ENCODE measurements at regions not wholly inside any gene's neighbourhood (a gene's known extent, or its start where the extent isn't known, plus 50 kb on each side); places are given as distances from the start of the nearest gene placed in this dataset.

DNA sequence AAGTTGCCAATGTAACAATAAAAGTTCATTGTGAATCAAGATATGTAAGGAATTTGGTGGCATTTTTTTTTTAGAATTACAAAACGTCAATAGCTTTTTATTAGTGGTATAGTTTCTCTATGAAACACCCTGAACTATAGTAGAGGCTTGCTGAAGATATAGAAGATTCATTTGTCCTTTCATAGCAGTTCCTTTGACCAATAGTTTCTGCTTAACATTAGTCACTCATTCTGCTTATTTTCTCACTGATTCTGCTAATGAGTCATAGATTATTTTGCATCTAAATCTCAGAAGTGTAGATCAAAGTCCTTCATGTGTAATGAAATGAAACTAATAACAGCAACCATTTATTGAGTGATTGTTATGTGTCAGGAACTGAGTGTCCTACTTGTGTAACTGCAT lies 205.0 kb upstream of the TET2 start:
- dilution Hi-C loops (cut with MboI; ENCODE audit: extremely low pct_ligation_motif_present, low sequenced_read_pairs) (no loop called here), intact Hi-C loops (cut with micrococcal nuclease) (no loop called here)
- H3K4me3 ChIP-seq (replicated peaks in 1 of 3; ENCODE audit: insufficient read depth in 1 of 3, low read depth in 1 of 3, low read length in 3 of 3): no peak overlapping the region
- no peak for TF ChIP-seq JUN (IDR thresholded peaks at IDR 0.05; ENCODE audit: borderline replicate concordance, insufficient read depth, insufficient read length, low read depth)
- no peak for TF ChIP-seq FOS (IDR thresholded peaks at IDR 0.05; ENCODE audit: borderline replicate concordance, insufficient read depth, low read length)
- FAIRE-seq: no peak
- no TSS peak for BruUV-seq (replicated peaks)
- H3K9ac ChIP-seq (replicated peaks; ENCODE audit: extremely low read depth, insufficient read depth, low read length): no peak overlapping the region
- ChIA-PET POLR2A (no interaction called here), CTCF (no interaction called here)
- H2AFZ ChIP-seq (ENCODE audit: low read depth, low read length): no peak overlapping the region
- H3K79me2 ChIP-seq (ENCODE audit: control insufficient read depth, insufficient read depth, low read length): no peaks in the 10 kb centered on the region
- H4K20me1 ChIP-seq (replicated peaks; ENCODE audit: control insufficient read depth, extremely low read depth, insufficient read depth, low read length): no peaks in the 10 kb centered on the region
- no peaks in the 10 kb centered on the region for H3K9me3 ChIP-seq (replicated peaks; ENCODE audit: control insufficient read depth, insufficient read depth, low read length)
- no peak for DNase-seq (ENCODE audit: low read depth, low spot score)
- H3K27me3 ChIP-seq (ENCODE audit: control insufficient read depth in 2 of 2, insufficient read depth in 2 of 2, low read length in 2 of 2): no peaks in the 10 kb centered on the region
- H3K27ac ChIP-seq (ENCODE audit: insufficient read depth, low read depth, low read length): no peak overlapping the region
- H3K36me3 ChIP-seq (ENCODE audit: control insufficient read depth in 2 of 2, extremely low read depth in 1 of 2, insufficient read depth in 2 of 2, low read length in 2 of 2): no peaks in the 10 kb centered on the region
- no peak overlapping the region for H3K4me2 ChIP-seq (ENCODE audit: insufficient read depth, low read length)
- no peaks in the 10 kb centered on the region for H3K4me1 ChIP-seq (ENCODE audit: control insufficient read depth, extremely low read depth, insufficient read depth, low read length)
- H3K9me1 ChIP-seq (replicated peaks; ENCODE audit: control insufficient read depth, extremely low read depth, insufficient read depth, low read length): no peaks in the 10 kb centered on the region

GRCh38 chr4:104942990-104943743 lies 203.5 kb upstream of the TET2 start:
- FAIRE-seq: no peak
- no peak for DNase-seq (ENCODE audit: low read depth, low spot score)
- dilution Hi-C loops (cut with MboI; ENCODE audit: extremely low pct_ligation_motif_present, low sequenced_read_pairs): no loop called here
- Histone ChIP-seq H3K9me1 (replicated peaks; ENCODE audit: control insufficient read depth, extremely low read depth, insufficient read depth, low read length) (no peaks in the 10 kb centered on the region), H3K9me3 (replicated peaks; ENCODE audit: control insufficient read depth, insufficient read depth, low read length) (no peaks in the 10 kb centered on the region), H3K27me3 (ENCODE audit: control insufficient read depth in 2 of 2, insufficient read depth in 2 of 2, low read length in 2 of 2) (no peaks in the 10 kb centered on the region), H3K4me2 (ENCODE audit: insufficient read depth, low read length) (no peak overlapping the region), H3K9ac (replicated peaks; ENCODE audit: extremely low read depth, insufficient read depth, low read length) (no peak overlapping the region), H3K4me1 (ENCODE audit: control insufficient read depth, extremely low read depth, insufficient read depth, low read length) (no peaks in the 10 kb centered on the region), H3K79me2 (ENCODE audit: control insufficient read depth, insufficient read depth, low read length) (no peaks in the 10 kb centered on the region), H2AFZ (ENCODE audit: low read depth, low read length) (no peak overlapping the region), H4K20me1 (replicated peaks; ENCODE audit: control insufficient read depth, extremely low read depth, insufficient read depth, low read length) (no peaks in the 10 kb centered on the region), H3K36me3 (ENCODE audit: control insufficient read depth in 2 of 2, extremely low read depth in 1 of 2, insufficient read depth in 2 of 2, low read length in 2 of 2) (no peaks in the 10 kb centered on the region), H3K4me3 (replicated peaks in 1 of 3; ENCODE audit: insufficient read depth in 1 of 3, low read depth in 1 of 3, low read length in 3 of 3) (no peak overlapping the region), H3K27ac (ENCODE audit: insufficient read depth, low read depth, low read length) (no peak overlapping the region)
- intact Hi-C loops (cut with micrococcal nuclease): no loop called here
- TF ChIP-seq EZH2 (IDR thresholded peaks at IDR 0.05; ENCODE audit: borderline replicate concordance, low read depth, low read length, severe bottlenecking): no peak
- TF ChIP-seq, protein P1, sequence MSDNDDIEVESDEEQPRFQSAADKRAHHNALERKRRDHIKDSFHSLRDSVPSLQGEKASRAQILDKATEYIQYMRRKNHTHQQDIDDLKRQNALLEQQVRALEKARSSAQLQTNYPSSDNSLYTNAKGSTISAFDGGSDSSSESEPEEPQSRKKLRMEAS (IDR thresholded peaks at IDR 0.05; ENCODE audit: insufficient read depth, insufficient read length): no peak
- no peak for TF ChIP-seq POLR2AphosphoS5 (IDR thresholded peaks at IDR 0.05; ENCODE audit: insufficient read depth, low read depth, low read length)
- TF ChIP-seq GATA2 (IDR thresholded peaks at IDR 0.05; ENCODE audit: insufficient read depth, insufficient read length, low read depth, low read length): no peak
- TF ChIP-seq CTCF (IDR thresholded peaks at IDR 0.05; ENCODE audit: extremely low read depth in 1 of 2, insufficient read depth in 1 of 2, low read depth in 1 of 2, low read length in 2 of 2): no peak
- TF ChIP-seq MYC (IDR thresholded peaks at IDR 0.05; ENCODE audit: low read depth, low read length): no peak
- no peak for TF ChIP-seq JUN (IDR thresholded peaks at IDR 0.05; ENCODE audit: borderline replicate concordance, insufficient read depth, insufficient read length, low read depth)
- TF ChIP-seq FOS (IDR thresholded peaks at IDR 0.05; ENCODE audit: borderline replicate concordance, insufficient read depth, low read length): no peak
- TF ChIP-seq POLR2A (IDR thresholded peaks at IDR 0.05; ENCODE audit: low read depth, low read length): no peak
- ChIA-PET CTCF (interaction anchor here (1.9 kb wide), 1 partner anchor 82 kb away, joined by 5 read pairs; no protein-coding TSS in a partner anchor), POLR2A (no interaction called here)
- BruUV-seq (replicated peaks): no TSS peak

Data from endothelial cell of umbilical vein (primary cell).